ENCODE measurements at regions not wholly inside any gene's neighbourhood (a gene's known extent, or its start where the extent isn't known, plus 50 kb on each side); places are given as distances from the start of the nearest gene placed in this dataset.
"Not testable (repeated sequence)": the region's sequence is repeated elsewhere in the genome, so short reads cannot be mapped to it uniquely, and the experiment has no call there.

DNA sequence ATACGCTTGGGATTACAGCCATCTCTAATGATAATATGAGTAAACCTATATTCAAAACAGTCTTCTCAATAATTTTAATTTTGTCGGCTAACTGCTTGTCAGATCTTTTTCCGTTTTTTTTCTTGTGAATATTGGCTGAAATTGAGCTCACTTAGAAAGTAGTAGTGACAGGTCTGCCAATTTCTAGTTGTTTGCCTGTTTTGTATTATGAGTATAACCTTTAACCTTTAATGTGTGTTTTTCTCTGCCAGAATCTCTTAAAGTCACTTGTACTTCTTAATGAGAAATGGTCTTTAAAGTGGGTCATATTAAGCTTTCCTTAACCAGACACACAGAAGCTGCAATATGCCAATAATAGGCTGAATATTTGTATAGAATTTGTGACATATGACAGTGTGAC is 511.0 kb downstream of the CSNK1G3 start:
- Histone ChIP-seq H3K4me1 (ENCODE audit: insufficient read depth, low read length) (peaks cover 18% of the 10 kb centered on the region), H3K9me3 (ENCODE audit: insufficient read depth, low read depth, low read length) (peaks cover 5% of the 10 kb centered on the region; the same call in 1 of the 2 replicates), H3K36me3 (ENCODE audit: insufficient read depth, low read length) (no peaks in the 10 kb centered on the region), H3K4me3 (ENCODE audit: low read length) (no peak overlapping the region), H3K27ac (ENCODE audit: low read depth, low read length) (no peak overlapping the region), H3K9ac (ENCODE audit: low read depth, low read length) (no peak overlapping the region), H3K27me3 (ENCODE audit: insufficient read depth, low read length) (no peaks in the 10 kb centered on the region)
- 100% methylated on average over 2 of the region's 3 CpGs for WGBS

DNA sequence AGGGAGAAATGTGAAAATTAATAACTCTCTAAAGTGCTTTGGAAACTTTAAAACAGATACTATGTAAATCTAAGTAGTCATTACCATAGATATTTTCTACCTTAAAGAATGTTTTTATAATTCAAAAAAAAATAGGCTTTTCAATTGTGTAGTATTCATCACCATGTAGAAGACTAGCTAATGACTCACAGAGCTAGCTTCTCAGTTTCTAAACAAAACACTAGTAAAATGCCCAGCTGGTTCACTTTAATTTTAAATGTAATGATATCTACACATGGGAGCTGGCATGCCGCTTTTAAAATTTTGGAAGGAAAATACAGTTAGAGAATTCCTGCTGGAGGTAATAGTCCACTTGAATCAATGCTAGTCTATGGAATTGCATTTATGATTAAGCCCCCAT is 509.8 kb downstream of the CSNK1G3 start:
- H3K9ac ChIP-seq (ENCODE audit: low read depth, low read length), result no peak overlapping the region
- H3K27me3 ChIP-seq (ENCODE audit: insufficient read depth, low read length), result no peaks in the 10 kb centered on the region
- no peak overlapping the region for H3K4me3 ChIP-seq (ENCODE audit: low read length)
- H3K36me3 ChIP-seq (ENCODE audit: insufficient read depth, low read length), result no peaks in the 10 kb centered on the region
- peaks cover 18% of the 10 kb centered on the region for H3K4me1 ChIP-seq (ENCODE audit: insufficient read depth, low read length)
- H3K27ac ChIP-seq (ENCODE audit: low read depth, low read length), result no peak overlapping the region
- H3K9me3 ChIP-seq (ENCODE audit: insufficient read depth, low read depth, low read length), result peaks cover 5% of the 10 kb centered on the region; the same call in 1 of the 2 replicates
- WGBS, result 100% methylated on average over 1 of the region's 1 CpG

DNA sequence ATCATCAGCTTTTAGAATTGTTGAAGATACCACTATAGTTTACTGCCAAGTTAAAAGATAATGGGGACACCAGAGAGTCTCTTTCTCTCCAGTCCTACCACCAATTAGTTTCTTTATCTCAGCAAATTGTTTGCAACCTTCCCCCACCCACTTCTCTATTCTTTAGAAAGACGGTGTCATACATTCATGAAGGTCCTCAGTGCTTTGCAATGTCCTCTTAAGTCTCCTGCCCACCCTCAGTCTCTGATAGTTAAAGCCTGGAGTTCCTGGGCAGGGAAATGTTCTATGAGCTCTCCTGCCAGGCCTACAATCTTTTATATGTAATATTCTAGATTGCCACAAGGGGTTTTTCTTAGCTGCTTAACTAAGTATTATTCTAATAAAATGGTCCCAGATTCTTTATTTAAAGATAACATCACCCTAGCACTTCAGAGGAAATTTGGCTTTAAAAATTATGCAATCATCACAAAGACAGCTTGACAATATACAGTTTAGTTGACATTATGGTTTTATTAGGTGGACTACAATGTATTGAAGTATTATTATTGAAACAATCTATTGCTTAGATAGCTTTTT is 509.2 kb downstream of the CSNK1G3 start:
- H3K27me3 ChIP-seq (ENCODE audit: insufficient read depth, low read length), result no peaks in the 10 kb centered on the region
- H3K9ac ChIP-seq (ENCODE audit: low read depth, low read length), result no peak overlapping the region
- peaks cover 18% of the 10 kb centered on the region for H3K4me1 ChIP-seq (ENCODE audit: insufficient read depth, low read length)
- H3K9me3 ChIP-seq (ENCODE audit: insufficient read depth, low read depth, low read length), result peaks cover 5% of the 10 kb centered on the region; the same call in 1 of the 2 replicates
- H3K27ac ChIP-seq (ENCODE audit: low read depth, low read length), result no peak overlapping the region
- no peak overlapping the region for H3K4me3 ChIP-seq (ENCODE audit: low read length)
- no peaks in the 10 kb centered on the region for H3K36me3 ChIP-seq (ENCODE audit: insufficient read depth, low read length)
- 85% methylated on average over 1 of the region's 1 CpG for WGBS

DNA sequence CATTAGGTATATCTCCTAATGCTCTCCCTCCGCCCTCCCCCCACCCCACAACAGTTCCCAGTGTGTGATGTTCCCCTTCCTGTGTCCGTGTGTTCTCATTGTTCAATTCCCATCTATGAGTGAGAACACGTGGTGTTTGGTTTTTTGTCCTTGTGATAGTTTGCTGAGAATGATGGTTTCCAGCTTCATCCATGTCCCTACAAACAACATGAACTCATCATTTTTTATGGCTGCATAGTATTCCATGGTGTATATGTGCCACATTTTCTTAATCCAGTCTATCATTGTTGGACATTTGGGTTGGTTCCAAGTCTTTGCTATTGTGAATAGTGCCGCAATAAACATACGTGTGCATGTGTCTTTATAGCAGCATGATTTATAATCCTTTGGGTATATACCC is 505.3 kb downstream of the CSNK1G3 start:
- not testable (repeated sequence) for H3K9ac ChIP-seq (ENCODE audit: low read depth, low read length); H3K27me3 ChIP-seq (ENCODE audit: insufficient read depth, low read length); H3K4me1 ChIP-seq (ENCODE audit: insufficient read depth, low read length); H3K4me3 ChIP-seq (ENCODE audit: low read length); H3K27ac ChIP-seq (ENCODE audit: low read depth, low read length); H3K9me3 ChIP-seq (ENCODE audit: insufficient read depth, low read depth, low read length); H3K36me3 ChIP-seq (ENCODE audit: insufficient read depth, low read length)
- WGBS, result no CpG with 5 or more reads among the region's 5 CpGs

DNA sequence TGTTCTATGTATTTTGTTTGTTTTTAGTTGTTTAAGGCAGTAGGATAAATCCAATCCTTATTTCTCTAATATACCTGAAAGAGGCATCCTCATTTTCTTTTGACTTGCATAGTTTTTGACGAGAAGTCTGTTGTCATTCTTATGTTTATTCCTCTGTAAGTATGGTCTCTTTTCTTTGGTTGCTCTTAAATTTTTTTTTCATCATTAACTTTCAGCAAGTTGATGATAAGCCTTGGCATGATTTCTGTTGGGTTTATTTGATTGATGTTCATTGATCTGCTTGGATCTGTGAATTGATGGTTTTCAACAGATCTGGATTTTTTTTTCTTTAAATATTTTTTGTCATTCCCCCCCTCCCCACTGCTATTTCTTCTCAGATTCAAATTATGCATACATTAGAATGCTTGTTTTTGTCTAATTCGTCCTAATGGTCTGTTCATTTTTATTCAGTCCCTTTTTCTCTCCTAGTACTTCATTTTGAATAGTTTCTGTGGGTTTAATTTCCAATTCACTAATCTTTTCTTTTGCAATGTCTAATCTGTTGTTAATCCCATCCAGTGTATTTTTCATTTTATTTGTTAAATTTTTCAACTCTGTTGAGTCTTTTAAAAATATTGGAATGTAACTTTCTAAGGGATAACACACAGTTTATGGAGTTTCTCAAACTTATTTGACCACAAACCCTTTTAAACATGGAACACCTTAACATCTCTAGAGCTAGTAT is 495.9 kb downstream of the CSNK1G3 start:
- H3K36me3 ChIP-seq (ENCODE audit: insufficient read depth, low read length), result 0 out of 2 replicates have a peak, but pooled peaks cover 3% of the 10 kb centered on the region
- H3K9me3 ChIP-seq (ENCODE audit: insufficient read depth, low read depth, low read length), result peaks cover 38% of the 10 kb centered on the region
- no peak overlapping the region for H3K9ac ChIP-seq (ENCODE audit: low read depth, low read length)
- no peaks in the 10 kb centered on the region; the same call in 1 of the 2 replicates for H3K4me1 ChIP-seq (ENCODE audit: insufficient read depth, low read length)
- WGBS, result 100% methylated on average over 1 of the region's 2 CpGs
- no peak overlapping the region for H3K27ac ChIP-seq (ENCODE audit: low read depth, low read length)
- no peak overlapping the region for H3K4me3 ChIP-seq (ENCODE audit: low read length)
- H3K27me3 ChIP-seq (ENCODE audit: insufficient read depth, low read length), result no peaks in the 10 kb centered on the region

DNA sequence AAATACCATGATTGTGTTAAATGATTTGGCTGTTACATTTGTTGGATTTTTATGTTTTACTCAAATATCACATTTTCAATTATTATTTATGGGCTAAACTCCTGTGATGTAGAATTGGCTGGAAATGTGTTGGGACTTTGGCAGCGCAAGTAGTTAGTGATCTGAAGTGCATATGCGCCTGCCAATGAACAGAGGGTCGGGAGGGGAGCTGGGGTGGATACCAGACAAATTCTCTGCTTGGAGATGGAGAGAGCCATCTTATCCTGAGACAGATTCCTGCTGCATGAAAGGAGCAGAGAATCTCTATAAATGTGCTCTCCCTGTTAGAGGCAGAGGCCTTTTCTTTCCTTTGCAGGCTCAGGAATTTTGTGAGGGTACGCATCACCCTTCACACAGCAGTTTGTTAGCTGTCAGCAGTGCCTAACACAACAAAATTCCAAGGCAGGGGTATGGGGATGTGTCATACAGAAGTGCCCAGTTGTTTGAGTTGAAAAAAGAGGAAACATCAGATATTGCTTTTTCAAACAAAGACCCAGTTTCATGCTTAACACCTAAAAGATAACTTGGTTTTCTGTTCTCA is 489.1 kb downstream of the CSNK1G3 start:
- WGBS, result 80% methylated on average over 4 of the region's 4 CpGs
- Histone ChIP-seq H3K9me3 (ENCODE audit: insufficient read depth, low read depth, low read length) (peaks cover 4% of the 10 kb centered on the region; the same call in 1 of the 2 replicates), H3K36me3 (ENCODE audit: insufficient read depth, low read length) (no peaks in the 10 kb centered on the region), H3K27me3 (ENCODE audit: insufficient read depth, low read length) (no peaks in the 10 kb centered on the region), H3K4me1 (ENCODE audit: insufficient read depth, low read length) (peaks cover 21% of the 10 kb centered on the region; the same call in 1 of the 2 replicates), H3K27ac (ENCODE audit: low read depth, low read length) (no peak overlapping the region), H3K9ac (ENCODE audit: low read depth, low read length) (no peak overlapping the region), H3K4me3 (ENCODE audit: low read length) (no peak overlapping the region)

DNA sequence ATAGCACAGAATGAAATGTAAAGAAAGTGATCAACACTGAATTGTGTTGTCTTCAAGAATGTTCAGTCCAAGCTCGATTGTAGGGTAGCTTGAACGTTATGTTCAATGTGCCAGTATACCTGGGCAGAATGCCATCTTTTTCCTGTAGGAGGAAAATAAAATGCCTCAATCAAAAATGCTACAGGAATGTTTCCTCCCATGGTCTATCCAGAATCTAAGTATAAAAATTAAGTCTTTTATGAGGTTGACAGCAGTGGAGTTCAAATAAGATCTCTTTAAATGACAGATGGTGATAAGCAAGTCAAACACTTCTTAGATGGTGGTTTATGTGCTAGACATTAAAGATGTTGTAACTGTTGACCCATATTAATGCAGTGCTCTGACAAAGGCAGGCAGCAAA is 488.6 kb downstream of the CSNK1G3 start:
- Histone ChIP-seq H3K9me3 (ENCODE audit: insufficient read depth, low read depth, low read length) (no peaks in the 10 kb centered on the region; the same call in 1 of the 2 replicates), H3K9ac (ENCODE audit: low read depth, low read length) (no peak overlapping the region), H3K4me1 (ENCODE audit: insufficient read depth, low read length) (peaks cover 21% of the 10 kb centered on the region; the same call in 1 of the 2 replicates), H3K4me3 (ENCODE audit: low read length) (no peak overlapping the region), H3K27me3 (ENCODE audit: insufficient read depth, low read length) (no peaks in the 10 kb centered on the region), H3K36me3 (ENCODE audit: insufficient read depth, low read length) (no peaks in the 10 kb centered on the region), H3K27ac (ENCODE audit: low read depth, low read length) (no peak overlapping the region)
- 92% methylated on average over 2 of the region's 2 CpGs for WGBS

DNA sequence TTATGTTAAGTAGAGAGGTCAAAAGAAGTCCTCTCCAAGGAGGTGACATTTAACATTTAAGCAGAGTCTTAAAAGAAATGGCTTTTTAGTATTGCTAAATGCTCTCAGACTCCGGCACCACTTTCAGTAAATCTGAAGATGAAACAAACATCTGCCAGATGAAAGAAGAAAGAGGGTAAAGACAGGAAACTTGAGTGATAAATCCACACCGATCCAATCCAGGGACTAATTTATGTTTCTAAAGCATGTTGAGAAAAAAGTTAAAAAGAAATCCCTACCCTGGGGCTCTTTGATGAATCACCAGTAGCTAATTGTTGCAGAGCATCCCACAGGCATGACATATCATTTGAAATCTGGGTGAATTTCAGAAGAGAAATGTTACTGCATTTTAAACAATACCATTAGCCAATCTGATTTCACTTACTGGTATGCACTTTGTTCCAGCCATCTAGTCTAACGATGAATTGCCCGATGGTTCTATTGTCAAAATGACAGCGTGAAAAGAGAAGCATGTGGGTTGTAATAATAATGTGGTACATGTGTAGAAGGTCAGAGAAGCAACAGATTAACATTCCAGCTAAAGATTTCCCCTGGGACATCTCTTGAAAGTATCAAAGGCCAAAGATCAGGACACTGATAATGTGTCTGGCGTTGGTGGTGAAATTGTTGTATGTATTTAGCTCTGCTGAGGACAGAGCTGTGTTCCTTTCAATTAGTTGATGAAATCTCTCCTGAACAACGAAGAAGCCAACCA is 485.7 kb downstream of the CSNK1G3 start:
- Histone ChIP-seq H3K4me3 (ENCODE audit: low read length) (no peak overlapping the region), H3K4me1 (ENCODE audit: insufficient read depth, low read length) (peaks cover 22% of the 10 kb centered on the region; the same call in 1 of the 2 replicates), H3K27me3 (ENCODE audit: insufficient read depth, low read length) (no peaks in the 10 kb centered on the region), H3K9me3 (ENCODE audit: insufficient read depth, low read depth, low read length) (no peaks in the 10 kb centered on the region), H3K27ac (ENCODE audit: low read depth, low read length) (no peak overlapping the region), H3K36me3 (ENCODE audit: insufficient read depth, low read length) (no peaks in the 10 kb centered on the region), H3K9ac (ENCODE audit: low read depth, low read length) (no peak overlapping the region)
- WGBS, result 77% methylated on average over 7 of the region's 7 CpGs

DNA sequence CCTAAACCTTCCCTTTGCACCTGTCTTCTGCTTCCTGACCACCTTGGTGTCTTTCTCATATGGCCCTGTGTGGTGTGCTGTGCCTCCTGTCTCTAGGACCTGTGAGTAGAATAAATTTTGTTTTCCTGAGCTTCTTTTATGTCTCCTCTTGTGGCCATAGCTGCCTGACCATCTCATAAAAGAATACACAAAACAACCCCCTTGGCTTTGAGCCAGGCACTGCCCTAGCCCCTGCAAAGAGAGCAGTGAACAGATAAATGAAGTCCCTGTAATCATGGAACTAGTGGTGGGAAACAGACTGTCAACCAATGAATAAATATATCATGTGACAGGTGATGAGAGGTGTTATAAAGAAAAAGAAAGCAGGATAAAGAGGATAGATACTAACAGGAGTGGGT is 485.1 kb downstream of the CSNK1G3 start:
- Histone ChIP-seq H3K4me1 (ENCODE audit: insufficient read depth, low read length) (peaks cover 26% of the 10 kb centered on the region; the same call in 1 of the 2 replicates), H3K27ac (ENCODE audit: low read depth, low read length) (no peak overlapping the region), H3K4me3 (ENCODE audit: low read length) (no peak overlapping the region)

DNA sequence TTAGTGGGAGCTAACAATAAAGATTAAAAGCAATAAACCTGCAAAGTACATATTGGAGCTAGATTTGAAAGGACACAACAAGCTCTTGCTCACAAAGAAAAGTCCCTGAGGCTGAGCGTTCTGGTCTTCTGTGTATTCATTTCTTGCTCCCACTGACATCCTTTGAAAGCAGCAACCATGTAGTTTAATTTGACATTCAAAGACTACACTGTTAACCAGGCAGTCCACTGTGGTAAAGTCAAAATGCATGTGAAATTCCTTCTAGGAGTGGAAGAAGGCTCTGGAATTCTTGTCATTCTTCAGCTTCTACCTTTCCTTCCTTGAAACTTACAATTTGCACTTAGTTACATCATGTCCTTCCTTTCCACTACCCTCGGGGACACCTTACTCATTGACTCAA is 480.7 kb downstream of the CSNK1G3 start:
- Histone ChIP-seq H3K9ac (ENCODE audit: low read depth, low read length) (no peak overlapping the region; the same call in 1 of the 2 replicates), H3K4me3 (ENCODE audit: low read length) (no peak overlapping the region), H3K9me3 (ENCODE audit: insufficient read depth, low read depth, low read length) (no peaks in the 10 kb centered on the region), H3K4me1 (ENCODE audit: insufficient read depth, low read length) (peaks cover 10% of the 10 kb centered on the region; the same call in 1 of the 2 replicates), H3K27me3 (ENCODE audit: insufficient read depth, low read length) (no peaks in the 10 kb centered on the region), H3K27ac (ENCODE audit: low read depth, low read length) (no peak overlapping the region), H3K36me3 (ENCODE audit: insufficient read depth, low read length) (no peaks in the 10 kb centered on the region)
- 64% methylated on average over 2 of the region's 2 CpGs for WGBS

More for the DNA sequence above, 485.1 kb downstream of the CSNK1G3 start:
- Histone ChIP-seq H3K36me3 (ENCODE audit: insufficient read depth, low read length) (no peaks in the 10 kb centered on the region), H3K9ac (ENCODE audit: low read depth, low read length) (no peak overlapping the region), H3K27me3 (ENCODE audit: insufficient read depth, low read length) (no peaks in the 10 kb centered on the region), H3K9me3 (ENCODE audit: insufficient read depth, low read depth, low read length) (no peaks in the 10 kb centered on the region)

DNA sequence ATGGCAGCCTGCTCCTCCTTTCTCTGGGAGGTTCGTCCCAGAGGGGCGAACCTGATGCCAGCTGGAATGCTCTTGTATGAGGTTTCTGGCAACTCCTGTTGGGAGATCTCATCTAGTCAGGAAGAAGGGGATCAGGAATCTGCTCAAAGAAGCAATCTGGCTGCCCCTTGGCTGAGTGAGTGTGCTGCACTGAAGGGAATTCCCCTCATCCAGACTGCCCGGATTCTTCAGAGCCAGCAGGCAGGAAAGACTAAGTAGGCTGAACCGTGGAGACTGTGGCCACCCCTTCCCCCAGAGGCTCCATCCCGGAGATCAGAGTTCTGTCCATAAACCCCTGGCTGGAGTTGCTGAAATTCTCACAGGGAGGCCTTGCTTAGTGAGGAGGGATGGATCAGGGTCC is 476.0 kb downstream of the CSNK1G3 start:
- Histone ChIP-seq H3K4me1 (ENCODE audit: insufficient read depth, low read length) (peaks cover 5% of the 10 kb centered on the region; the same call in 1 of the 2 replicates), H3K36me3 (ENCODE audit: insufficient read depth, low read length) (no peaks in the 10 kb centered on the region), H3K27ac (ENCODE audit: low read depth, low read length) (no peak overlapping the region), H3K9me3 (ENCODE audit: insufficient read depth, low read depth, low read length) (no peaks in the 10 kb centered on the region), H3K4me3 (ENCODE audit: low read length) (no peak overlapping the region), H3K9ac (ENCODE audit: low read depth, low read length) (no peak overlapping the region), H3K27me3 (ENCODE audit: insufficient read depth, low read length) (no peaks in the 10 kb centered on the region)
- 93% methylated on average over 5 of the region's 5 CpGs for WGBS

Data from HUES64 (cell line).